ENCODE measurements at regions not wholly inside any gene's neighbourhood (a gene's known extent, or its start where the extent isn't known, plus 50 kb on each side); places are given as distances from the start of the nearest gene placed in this dataset.

GRCh38 chr9:38178237-38178636 is 109.2 kb upstream of the SHB start:
- TF ChIP-seq CTCF (IDR thresholded peaks at IDR 0.05; ENCODE audit: insufficient read depth, low read length, poor library complexity, severe bottlenecking): no peak
- no peak for TF ChIP-seq EZH2phosphoT487 (conservative IDR thresholded peaks at IDR 0.05; ENCODE audit: low read length)

Measured in SU-DHL-6 (cell line).